Astrocyte of the hippocampus (primary cell): ENCODE measurements at regions not wholly inside any gene's neighbourhood (a gene's known extent, or its start where the extent isn't known, plus 50 kb on each side); places are given as distances from the start of the nearest gene placed in this dataset.
"Not testable (repeated sequence)": the region's sequence is repeated elsewhere in the genome, so short reads cannot be mapped to it uniquely, and the experiment has no call there.

ENCODE experiments used
- DNase-seq: peaks from one replicate; pipeline ENCODE4 v3.0.0; 2011; ENCODE audit warnings: low read depth, low spot score

- no peak for DNase-seq
Observed at GRCh38 chr2:142495141-142495540, 364.3 kb upstream of the LRP1B start.

GRCh38 chr2:142489631-142490030 is 358.8 kb upstream of the LRP1B start:
- not testable (repeated sequence) for DNase-seq

DNA sequence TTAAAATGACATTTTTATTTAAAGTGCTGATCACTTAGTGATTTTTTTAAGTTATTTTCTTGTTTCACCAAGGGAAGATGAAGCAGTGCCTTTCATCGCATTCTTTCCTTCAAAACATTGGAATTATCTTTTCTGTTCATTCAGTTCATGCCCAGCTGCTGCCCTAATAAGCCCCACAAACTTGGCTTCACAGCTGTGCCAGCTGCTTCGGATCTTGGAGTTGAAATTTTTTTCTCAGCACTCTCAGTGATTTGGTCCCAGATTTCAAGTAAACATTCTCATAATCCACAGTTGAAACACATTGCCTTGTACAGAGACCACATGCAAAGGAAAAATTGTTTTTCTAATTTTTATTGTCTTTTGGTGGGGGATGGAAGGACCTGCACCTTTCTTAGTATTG is 353.3 kb upstream of the LRP1B start:
- no peak for DNase-seq

DNA sequence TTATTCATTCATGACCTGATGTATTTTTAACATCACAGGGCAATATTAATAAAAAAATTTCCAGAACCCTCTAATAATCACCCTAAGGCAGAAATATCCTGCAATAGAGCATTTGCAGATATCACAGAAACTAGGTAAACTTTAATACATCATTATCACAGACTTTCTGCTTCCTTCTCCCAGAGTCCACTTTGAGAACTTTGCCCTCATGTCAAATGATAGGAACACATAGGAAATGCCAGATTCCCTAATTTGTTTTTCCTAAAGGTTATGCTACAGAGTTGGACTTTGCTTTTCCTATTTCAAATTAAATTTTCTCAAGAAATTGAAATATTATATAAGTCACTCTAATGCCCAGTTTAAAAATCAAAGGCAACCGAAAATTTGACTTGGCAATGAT is 352.8 kb upstream of the LRP1B start:
- no peak for DNase-seq

- no peak for DNase-seq
Observed at GRCh38 chr2:142478206-142478605, 347.4 kb upstream of the LRP1B start.

DNA sequence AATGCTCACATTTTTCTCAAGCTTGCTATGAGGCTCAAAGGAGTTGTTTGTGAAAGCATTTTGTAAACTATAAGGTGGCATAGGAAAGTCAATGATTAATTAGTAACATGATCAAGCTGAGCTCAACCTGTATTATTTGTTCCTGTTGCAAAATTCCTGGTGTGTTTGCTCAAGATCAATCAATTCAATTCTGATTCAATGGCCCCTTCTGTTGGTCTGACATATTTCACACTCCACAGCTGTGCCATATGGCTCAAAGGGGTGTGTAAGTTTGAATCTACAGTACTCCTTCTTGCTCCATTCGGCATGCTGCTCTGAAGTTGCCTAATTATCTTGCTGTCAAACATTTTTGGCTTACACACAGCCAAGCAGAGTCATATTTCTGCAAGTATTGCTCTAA is 341.6 kb upstream of the LRP1B start:
- no peak for DNase-seq

DNA sequence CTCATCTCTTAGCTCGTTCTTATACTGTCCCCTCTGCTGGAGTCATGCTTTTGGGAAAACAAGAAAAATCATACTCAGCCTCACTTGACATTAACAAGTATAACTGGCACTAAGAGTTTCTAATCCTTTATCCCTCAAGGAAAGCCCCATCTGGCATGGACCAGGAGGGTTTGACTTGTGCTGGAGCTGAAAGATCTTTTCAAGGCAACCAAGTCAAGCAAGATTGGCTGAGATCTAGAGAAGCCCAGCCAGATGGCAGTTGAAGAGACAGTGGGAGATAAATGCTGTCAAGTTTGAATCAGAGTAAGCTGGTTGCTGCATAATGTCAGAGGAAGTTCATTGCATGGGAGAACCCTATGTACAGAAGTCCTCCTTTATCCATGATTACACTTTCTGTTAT is 336.5 kb upstream of the LRP1B start:
- no peak for DNase-seq

GRCh38 chr2:142463047-142463446 is 332.2 kb upstream of the LRP1B start:
- DNase-seq = no peak

GRCh38 chr2:142462306-142462705 is 331.5 kb upstream of the LRP1B start:
- DNase-seq = no peak

DNA sequence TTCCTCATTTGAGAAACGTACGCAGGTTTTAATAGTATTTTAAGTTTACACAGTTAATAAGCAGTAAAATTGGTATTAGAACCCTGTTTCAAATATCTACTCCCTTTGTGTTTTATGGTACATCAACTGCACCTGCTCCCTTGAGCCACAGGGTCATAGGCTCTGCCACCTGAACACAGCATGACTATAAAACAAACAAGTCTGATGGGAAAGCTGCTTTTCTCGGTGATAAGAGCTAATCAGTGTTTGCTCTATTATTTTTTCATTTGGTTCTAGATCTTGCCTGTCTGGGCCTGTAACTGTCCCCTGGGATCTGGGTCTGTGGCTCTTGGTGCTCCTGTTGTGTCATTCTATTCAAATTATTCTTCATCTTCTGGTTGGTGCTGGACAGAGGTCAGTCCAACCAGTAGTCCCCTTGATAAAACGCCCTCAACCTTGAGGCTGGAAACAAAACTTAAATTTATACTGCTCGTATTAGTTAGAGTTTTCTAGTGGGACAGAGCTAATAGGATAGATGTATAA is 314.8 kb upstream of the LRP1B start:
- no peak for DNase-seq

GRCh38 chr2:142445023-142445422 is 314.2 kb upstream of the LRP1B start:
- DNase-seq = no peak

DNA sequence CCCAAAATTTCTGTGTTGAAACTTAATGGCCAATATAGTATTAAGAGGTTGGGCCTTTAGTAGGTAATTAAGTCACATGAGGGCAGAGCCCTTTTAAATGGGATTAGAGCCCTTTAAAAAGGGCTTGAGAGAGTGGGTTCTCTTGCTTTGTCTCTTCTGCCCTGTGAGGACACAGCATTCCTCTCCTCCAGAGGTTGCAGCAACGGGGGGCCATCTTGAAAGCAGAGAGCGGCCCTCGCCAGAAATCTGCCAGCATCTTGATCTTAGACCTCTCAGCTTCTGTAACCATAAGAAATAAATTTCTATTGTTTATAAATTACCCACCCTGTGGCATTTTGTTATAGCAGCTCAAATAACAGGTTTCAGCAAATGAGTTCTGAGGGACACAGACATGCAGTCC is 305.0 kb upstream of the LRP1B start:
- no peak for DNase-seq

- DNase-seq = no peak
Observed at GRCh38 chr2:142426064-142426463, 295.2 kb upstream of the LRP1B start.

GRCh38 chr2:142425551-142425950 is 294.7 kb upstream of the LRP1B start:
- DNase-seq = no peak

- DNase-seq = no peak
Observed at GRCh38 chr2:142423603-142424002, 292.8 kb upstream of the LRP1B start.

GRCh38 chr2:142422769-142423168 is 292.0 kb upstream of the LRP1B start:
- DNase-seq = no peak

- DNase-seq = no peak
Observed at GRCh38 chr2:142422041-142422440, 291.2 kb upstream of the LRP1B start.

- not testable (repeated sequence) for DNase-seq
Observed at GRCh38 chr2:142418699-142419098, 287.9 kb upstream of the LRP1B start.

GRCh38 chr2:142416996-142417395 is 286.2 kb upstream of the LRP1B start:
- no peak for DNase-seq

- DNase-seq = no peak
Observed at GRCh38 chr2:142415461-142415860, 284.6 kb upstream of the LRP1B start.

DNA sequence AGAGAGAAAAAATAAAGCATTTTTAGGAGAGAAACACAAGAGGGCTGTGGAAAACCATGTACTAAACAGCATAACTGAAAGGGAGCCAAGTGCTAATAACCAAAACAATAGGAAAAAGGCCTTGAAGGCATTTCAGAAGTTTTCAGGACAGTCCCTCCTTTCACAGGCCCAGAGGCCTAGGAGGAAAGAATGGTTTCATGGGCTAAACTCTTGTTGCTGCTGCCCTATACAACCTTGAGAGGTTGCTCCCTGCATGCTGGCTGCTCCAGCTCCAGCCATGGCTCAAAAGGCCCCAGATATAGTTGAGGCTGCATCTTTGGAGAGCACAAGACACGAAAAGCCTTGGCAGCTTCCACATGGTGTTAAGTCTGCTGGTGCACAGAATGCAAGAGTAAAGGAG is 267.4 kb upstream of the LRP1B start:
- DNase-seq = no peak

- DNase-seq = peak; percentile 16
Observed at GRCh38 chr2:142395291-142395690, 264.5 kb upstream of the LRP1B start.

GRCh38 chr2:142380372-142380771 is 249.6 kb upstream of the LRP1B start:
- no peak for DNase-seq

- DNase-seq = not testable (repeated sequence)
Observed at GRCh38 chr2:142362069-142362468, 231.3 kb upstream of the LRP1B start.
